Endothelial cell of umbilical vein (primary cell): ENCODE measurements at regions not wholly inside any gene's neighbourhood (a gene's known extent, or its start where the extent isn't known, plus 50 kb on each side); places are given as distances from the start of the nearest gene placed in this dataset.

Source experiments
- BruUV-seq: library from RNA; stranded (reverse); fragments of 400-500 nt; replicated peaks from 2 replicates; lab custom pipeline; 2021; lab: Mats Ljungman, UMichigan
- CTCF ChIA-PET: fragments of 300-600, 350-600 bp; sonication (Branson Sonifier 250); formaldehyde crosslinking; loops from one replicate; lab custom pipeline; 2021; ENCODE audit warnings: antibody characterized with exemption, inconsistent platforms; lab: Charles Lee
- POLR2A ChIA-PET: fragments of 300-600, 350-600 bp; sonication (Branson Sonifier 250); formaldehyde crosslinking; loops from one replicate; lab custom pipeline; 2021; ENCODE audit warnings: antibody characterized with exemption, inconsistent platforms; lab: Charles Lee
- DNase-seq: peaks from one replicate; pipeline ENCODE4 v3.0.0-alpha.2; 2011; ENCODE audit warnings: low read depth, low spot score
- FAIRE-seq: peaks from 2 replicates; lab custom pipeline; 2011; peaks lifted over from hg19 to GRCh38; lab: Jason Lieb, UNC
- H2AFZ ChIP-seq: 2 replicates; pipeline ENCODE4 v1.6.0; 2012; ENCODE audit warnings: low read depth, low read length, control low read depth, inconsistent platforms
- H3K27ac ChIP-seq: 2 replicates; pipeline ENCODE4 v1.5.1; 2011; ENCODE audit warnings: low read depth, mild to moderate bottlenecking, control low read depth, low read length, moderate library complexity; ENCODE audit not compliant: insufficient read depth
- H3K27me3 ChIP-seq, 2 experiments: 2 replicates each; pipeline versions ENCODE4 v1.6.0 to v1.6.1; 2011; ENCODE audit warnings: low read length in 2 of 2, mixed read lengths in 1 of 2; ENCODE audit not compliant: control insufficient read depth in 2 of 2, insufficient read depth in 2 of 2
- H3K36me3 ChIP-seq, 2 experiments: 2 replicates in 1 of 2; 3 replicates in 1 of 2; pipeline ENCODE4 v1.5.1; 2011; ENCODE audit warnings: low read length in 2 of 2, mild to moderate bottlenecking in 1 of 2, moderate library complexity in 1 of 2; ENCODE audit not compliant: control insufficient read depth in 2 of 2, insufficient read depth in 2 of 2; ENCODE audit errors: extremely low read depth in 1 of 2
- H3K4me1 ChIP-seq: 3 replicates; pipeline ENCODE4 v1.5.1; 2011; ENCODE audit warnings: mild to moderate bottlenecking, low read length; ENCODE audit not compliant: control insufficient read depth, insufficient read depth; ENCODE audit errors: extremely low read depth
- H3K4me2 ChIP-seq: 2 replicates; pipeline ENCODE4 v1.6.1; 2011; ENCODE audit warnings: low read length, control low read depth, mixed read lengths; ENCODE audit not compliant: insufficient read depth
- H3K4me3 ChIP-seq, 3 experiments: fragments of 200-600 bp in 1 of 3; sonication (generic), shearing (Covaris generic) in 1 of 3; replicated peaks in 1 of 3; 2 replicates each; pipeline ENCODE4 v1.5.1; 2011 to 2016; ENCODE audit warnings: control low read depth in 3 of 3, low read length in 3 of 3, mild to moderate bottlenecking in 2 of 3, inconsistent platforms in 1 of 3, low read depth in 1 of 3, moderate library complexity in 1 of 3; ENCODE audit not compliant: insufficient read depth in 1 of 3
- H3K79me2 ChIP-seq: 2 replicates; pipeline ENCODE4 v1.6.0; 2012; ENCODE audit warnings: low read length, inconsistent platforms; ENCODE audit not compliant: control insufficient read depth, insufficient read depth
- H3K9ac ChIP-seq: replicated peaks from 2 replicates; pipeline ENCODE3; 2011; ENCODE audit warnings: low read length, control low read depth; ENCODE audit not compliant: insufficient read depth; ENCODE audit errors: extremely low read depth
- H3K9me1 ChIP-seq: replicated peaks from 3 replicates; pipeline ENCODE4 v1.6.0; 2011; ENCODE audit warnings: mild to moderate bottlenecking, low read length; ENCODE audit not compliant: control insufficient read depth, insufficient read depth; ENCODE audit errors: extremely low read depth
- H3K9me3 ChIP-seq: replicated peaks from 2 replicates; pipeline ENCODE4 v1.5.1; 2012; ENCODE audit warnings: low read length, inconsistent platforms; ENCODE audit not compliant: control insufficient read depth, insufficient read depth
- H4K20me1 ChIP-seq: replicated peaks from 2 replicates; pipeline ENCODE3; 2011; ENCODE audit warnings: mild to moderate bottlenecking, low read length; ENCODE audit not compliant: control insufficient read depth, insufficient read depth; ENCODE audit errors: extremely low read depth
- CTCF ChIP-seq, 2 donors: IDR thresholded peaks; 1 replicate in 1 of 2; 2 replicates in 1 of 2; pipeline ENCODE4 v1.5.1; 2011; ENCODE audit warnings: low read length in 2 of 2, mild to moderate bottlenecking in 2 of 2, moderate library complexity in 2 of 2, control low read depth in 1 of 2, inconsistent platforms in 1 of 2, low read depth in 1 of 2; ENCODE audit not compliant: insufficient read depth in 1 of 2; ENCODE audit errors: extremely low read depth in 1 of 2
- FOS ChIP-seq: IDR thresholded peaks from 2 replicates; pipeline ENCODE4 v1.6.1; 2011; ENCODE audit warnings: mild to moderate bottlenecking, low read length, moderate library complexity, borderline replicate concordance; ENCODE audit not compliant: insufficient read depth
- GATA2 ChIP-seq: IDR thresholded peaks from 2 replicates; pipeline ENCODE4 v1.7.0; 2011; ENCODE audit warnings: low read depth, mild to moderate bottlenecking, moderate library complexity, mixed read lengths, low read length; ENCODE audit not compliant: insufficient read length, insufficient read depth
- JUN ChIP-seq: IDR thresholded peaks from 2 replicates; pipeline ENCODE4 v1.6.1; 2011; ENCODE audit warnings: borderline replicate concordance, low read depth; ENCODE audit not compliant: insufficient read length, insufficient read depth
- dilution Hi-C: fragments of 300-500 bp; cut with MboI; formaldehyde crosslinking; loops from one replicate; pipeline ENCODE4 v1.15.0; 2019; ENCODE audit warnings: low sequenced_read_pairs; ENCODE audit not compliant: extremely low pct_ligation_motif_present
- intact Hi-C: fragments of 100-400 bp; cut with micrococcal nuclease; formaldehyde crosslinking; loops from one replicate; pipeline ENCODE4 v1.10.0; 2022

GRCh38 chr13:106122234-106122633, 413.2 kb downstream of the EFNB2 start:
- Histone ChIP-seq H3K9ac (no peak overlapping the region), H3K9me3 (no peaks in the 10 kb centered on the region), H3K9me1 (no peaks in the 10 kb centered on the region), H3K27me3 (no peaks in the 10 kb centered on the region), H3K4me2 (no peak overlapping the region), H3K4me3 (no peak overlapping the region), H3K27ac (no peak overlapping the region), H2AFZ (no peak overlapping the region), H3K79me2 (no peaks in the 10 kb centered on the region), H3K36me3 (no peaks in the 10 kb centered on the region), H4K20me1 (no peaks in the 10 kb centered on the region), H3K4me1 (peaks cover 34% of the 10 kb centered on the region)
- DNase-seq (no peak), FAIRE-seq (no peak)
- ChIA-PET POLR2A (no interaction called here), CTCF (interaction anchor here (1.2 kb wide), 1 partner anchor 21 kb away, joined by 3 read pairs; no protein-coding TSS in a partner anchor)
- intact Hi-C loops, result no loop called here
- dilution Hi-C loops, result no loop called here
- BruUV-seq, result no TSS peak
- TF ChIP-seq CTCF (IDR thresholded peaks at IDR 0.05; ENCODE audit: extremely low read depth in 1 of 2, insufficient read depth in 1 of 2, low read depth in 1 of 2, low read length in 2 of 2), result no peak

- CTCF ChIA-PET, result interaction anchor here (1.0 kb wide), 2 partner anchors 11 to 415 kb away, joined by 3 read pairs; no protein-coding TSS in a partner anchor
- Histone ChIP-seq H3K27ac (peak overlapping the region; percentile 25), H3K4me3 (no peak overlapping the region), H3K27me3 (no peaks in the 10 kb centered on the region), H4K20me1 (no peaks in the 10 kb centered on the region), H3K9me1 (no peaks in the 10 kb centered on the region), H3K9me3 (no peaks in the 10 kb centered on the region), H3K79me2 (no peaks in the 10 kb centered on the region), H3K36me3 (no peaks in the 10 kb centered on the region), H3K4me2 (peak overlapping the region; percentile 32), H3K4me1 (peaks cover 42% of the 10 kb centered on the region), H2AFZ (no peak overlapping the region), H3K9ac (no peak overlapping the region)
- no TSS peak for BruUV-seq
- DNase-seq, result peak; percentile 73
- TF ChIP-seq FOS, result peak; percentile 78
- peak; percentile 76 for TF ChIP-seq JUN
- TF ChIP-seq CTCF (IDR thresholded peaks at IDR 0.05; ENCODE audit: extremely low read depth in 1 of 2, insufficient read depth in 1 of 2, low read depth in 1 of 2, low read length in 2 of 2), result no peak
- TF ChIP-seq GATA2, result peak; percentile 77
- FAIRE-seq, result no peak
- dilution Hi-C loops (no loop called here), intact Hi-C loops (loop anchor here (1.0 kb wide), 1 partner anchor 12 kb away; no protein-coding TSS in a partner anchor)
- POLR2A ChIA-PET, result no interaction called here
Measured at GRCh38 chr13:106121173-106121754, 414.2 kb downstream of the EFNB2 start.
